Tibial nerve (tissue), 4 donors: ENCODE measurements at regions not wholly inside any gene's neighbourhood (a gene's known extent, or its start where the extent isn't known, plus 50 kb on each side); places are given as distances from the start of the nearest gene placed in this dataset.

Experiments
- DNase-seq, 2 donors: peaks; one replicate each; pipeline ENCODE4 v3.0.0-alpha.2; 2019; ENCODE audit warnings: low spot score in 2 of 2
- H3K27ac ChIP-seq, 4 donors: fragments of 200-600 bp; sonication (generic) in 3 of 4; one replicate each; pipeline ENCODE4 v1.5.1; 2017 to 2019; ENCODE audit warnings: mild to moderate bottlenecking in 1 of 4
- H3K27me3 ChIP-seq, 2 donors: fragments of 200-600 bp; sonication (generic) in 1 of 2; one replicate each; pipeline versions ENCODE4 v1.5.1 to v1.6.0; 2017 to 2019
- H3K36me3 ChIP-seq, 3 donors: fragments of 200-600 bp; sonication (generic); one replicate each; pipeline ENCODE4 v1.5.1; 2018 to 2019
- H3K4me1 ChIP-seq, 4 donors: fragments of 200-600 bp; sonication (generic) in 3 of 4; one replicate each; pipeline ENCODE4 v1.5.1; 2017 to 2019
- H3K4me3 ChIP-seq, 4 donors: fragments of 200-600 bp; sonication (generic) in 3 of 4; one replicate each; pipeline ENCODE4 v1.5.1; 2017 to 2019; ENCODE audit warnings: mild to moderate bottlenecking in 1 of 4, moderate library complexity in 1 of 4
- H3K9me3 ChIP-seq, 4 donors: fragments of 200-600 bp; sonication (generic) in 3 of 4; one replicate each; pipeline ENCODE4 v1.5.1; 2017 to 2019
- CTCF ChIP-seq, 5 experiments: fragments of 200-600 bp in 3 of 5; fragments of 450-650 bp in 2 of 5; sonication (generic) in 3 of 5; IDR thresholded peaks; one replicate each; pipeline ENCODE4 v1.5.1; 2016 to 2019; ENCODE audit warnings: antibody characterized with exemption in 5 of 5, mild to moderate bottlenecking in 3 of 5, moderate library complexity in 2 of 5
- EP300 ChIP-seq, 2 donors: sonication (generic); formaldehyde crosslinking; IDR thresholded peaks; one replicate each; pipeline ENCODE4 v1.6.1; 2017; ENCODE audit warnings: antibody characterized with exemption in 2 of 2, mild to moderate bottlenecking in 1 of 2
- POLR2A ChIP-seq, 2 donors: fragments of 450-650 bp; IDR thresholded peaks; one replicate each; pipeline ENCODE4 v1.6.1; 2017; ENCODE audit warnings: antibody characterized with exemption in 2 of 2, mild to moderate bottlenecking in 2 of 2, moderate library complexity in 2 of 2
- WGBS, 2 donors: methylation state at CpG; one replicate each; pipeline ENCODE4 v1.1.5; 2018; 5-methylcytosine and 5-hydroxymethylcytosine counted together

- TF ChIP-seq EP300 (IDR thresholded peaks at IDR 0.05) (no peak), CTCF (IDR thresholded peaks at IDR 0.05) (no peak), POLR2A (IDR thresholded peaks at IDR 0.05) (no peak)
- 74 to 77% methylated on average over 6 of the region's 6 CpGs for WGBS, 2 donors
- Histone ChIP-seq H3K27me3 (no peaks in the 10 kb centered on the region), H3K9me3 (no peaks in the 10 kb centered on the region), H3K27ac (no peak overlapping the region), H3K4me1 (peaks cover 0 to 9% (median 0%) of the 10 kb centered on the region in 4 donors), H3K4me3 (no peak overlapping the region), H3K36me3 (no peaks in the 10 kb centered on the region)
- DNase-seq = no peak
Observed at GRCh38 chr11:15897211-15897960, 459.0 kb downstream of the SOX6 start.

- 46 to 65% methylated on average over 6 of the region's 6 CpGs for WGBS, 2 donors
- no peaks in the 10 kb centered on the region for H3K36me3 ChIP-seq
- no peak for TF ChIP-seq POLR2A (IDR thresholded peaks at IDR 0.05)
- TF ChIP-seq CTCF (IDR thresholded peaks at IDR 0.05) = no peak
- TF ChIP-seq EP300 (IDR thresholded peaks at IDR 0.05) = no peak
- H3K27ac ChIP-seq = no peak overlapping the region
- H3K27me3 ChIP-seq = no peaks in the 10 kb centered on the region
- no peaks in the 10 kb centered on the region for H3K4me1 ChIP-seq
- no peak for DNase-seq
- H3K4me3 ChIP-seq = no peak overlapping the region
- no peaks in the 10 kb centered on the region for H3K9me3 ChIP-seq
Observed at GRCh38 chr11:15901054-15901453, 455.3 kb downstream of the SOX6 start.

GRCh38 chr11:15901790-15902189, 454.6 kb downstream of the SOX6 start:
- no peak overlapping the region for H3K4me3 ChIP-seq
- H3K36me3 ChIP-seq = no peaks in the 10 kb centered on the region
- H3K4me1 ChIP-seq = no peaks in the 10 kb centered on the region
- no peaks in the 10 kb centered on the region for H3K9me3 ChIP-seq
- H3K27ac ChIP-seq = no peak overlapping the region
- TF ChIP-seq EP300 (IDR thresholded peaks at IDR 0.05) (no peak), POLR2A (IDR thresholded peaks at IDR 0.05) (no peak), CTCF (IDR thresholded peaks at IDR 0.05) (no peak)
- DNase-seq = no peak
- WGBS, 2 donors = 93% methylated on average over 3 of the region's 3 CpGs
- H3K27me3 ChIP-seq = no peaks in the 10 kb centered on the region

- Histone ChIP-seq H3K36me3 (no peaks in the 10 kb centered on the region), H3K27me3 (no peaks in the 10 kb centered on the region), H3K4me1 (no peaks in the 10 kb centered on the region), H3K27ac (no peak overlapping the region), H3K9me3 (no peaks in the 10 kb centered on the region), H3K4me3 (no peak overlapping the region)
- 69 to 91% methylated on average over 2 of the region's 2 CpGs for WGBS, 2 donors
- TF ChIP-seq CTCF (IDR thresholded peaks at IDR 0.05) (no peak), POLR2A (IDR thresholded peaks at IDR 0.05) (no peak), EP300 (IDR thresholded peaks at IDR 0.05) (no peak)
- DNase-seq = no peak
Observed at GRCh38 chr11:15903246-15903645, 453.1 kb downstream of the SOX6 start.

- H3K27ac ChIP-seq = no peak overlapping the region
- WGBS, 2 donors = 89 to 91% methylated on average over 13 to 17 of the region's 21 CpGs
Observed at GRCh38 chr11:15905366-15906104, 450.8 kb downstream of the SOX6 start.

More at GRCh38 chr11:15905366-15906104, 450.8 kb downstream of the SOX6 start:
- Histone ChIP-seq H3K4me3 (no peak overlapping the region), H3K36me3 (no peaks in the 10 kb centered on the region), H3K4me1 (no peaks in the 10 kb centered on the region), H3K27me3 (no peaks in the 10 kb centered on the region), H3K9me3 (no peaks in the 10 kb centered on the region)
- no peak for DNase-seq
- TF ChIP-seq POLR2A (IDR thresholded peaks at IDR 0.05) (no peak), CTCF (IDR thresholded peaks at IDR 0.05) (no peak), EP300 (IDR thresholded peaks at IDR 0.05) (no peak)
